Epithelial cell of esophagus (primary cell): ENCODE measurements at regions not wholly inside any gene's neighbourhood (a gene's known extent, or its start where the extent isn't known, plus 50 kb on each side); places are given as distances from the start of the nearest gene placed in this dataset.

Experiments used
- DNase-seq: peaks from one replicate; pipeline ENCODE4 v3.0.0; 2010; ENCODE audit warnings: low read depth
- H3K4me3 ChIP-seq: 2 replicates; pipeline ENCODE4 v1.5.1; 2011; ENCODE audit warnings: mild to moderate bottlenecking, low read length, control low read depth
- TF ChIP-seq, protein P1 (sequence below): IDR thresholded peaks from 2 replicates; pipeline ENCODE4 v1.5.1; 2011; ENCODE audit warnings: low read depth, mild to moderate bottlenecking, low read length, control low read depth, inconsistent platforms; ENCODE audit not compliant: insufficient read depth; ENCODE audit errors: missing control alignments

DNA sequence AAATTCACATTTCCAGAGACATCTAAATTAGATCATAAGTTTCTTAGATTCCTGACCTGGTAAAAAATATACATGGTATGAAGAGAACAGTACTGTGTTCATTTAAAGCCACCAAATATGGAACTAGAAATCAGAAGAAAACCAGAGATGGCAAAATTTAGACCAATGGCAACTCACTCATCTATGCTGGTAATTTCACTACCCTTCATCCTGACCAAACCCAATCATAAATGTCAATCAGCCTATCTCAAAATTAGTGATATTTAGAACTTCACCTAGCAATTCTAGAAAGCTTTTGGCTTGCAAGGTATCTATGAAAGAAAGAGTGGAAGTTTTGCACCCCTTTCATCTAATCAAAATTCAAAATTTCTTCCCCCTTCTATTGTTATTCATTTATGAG is 107.7 kb downstream of the NIBAN1 start:
- TF ChIP-seq, protein P1, sequence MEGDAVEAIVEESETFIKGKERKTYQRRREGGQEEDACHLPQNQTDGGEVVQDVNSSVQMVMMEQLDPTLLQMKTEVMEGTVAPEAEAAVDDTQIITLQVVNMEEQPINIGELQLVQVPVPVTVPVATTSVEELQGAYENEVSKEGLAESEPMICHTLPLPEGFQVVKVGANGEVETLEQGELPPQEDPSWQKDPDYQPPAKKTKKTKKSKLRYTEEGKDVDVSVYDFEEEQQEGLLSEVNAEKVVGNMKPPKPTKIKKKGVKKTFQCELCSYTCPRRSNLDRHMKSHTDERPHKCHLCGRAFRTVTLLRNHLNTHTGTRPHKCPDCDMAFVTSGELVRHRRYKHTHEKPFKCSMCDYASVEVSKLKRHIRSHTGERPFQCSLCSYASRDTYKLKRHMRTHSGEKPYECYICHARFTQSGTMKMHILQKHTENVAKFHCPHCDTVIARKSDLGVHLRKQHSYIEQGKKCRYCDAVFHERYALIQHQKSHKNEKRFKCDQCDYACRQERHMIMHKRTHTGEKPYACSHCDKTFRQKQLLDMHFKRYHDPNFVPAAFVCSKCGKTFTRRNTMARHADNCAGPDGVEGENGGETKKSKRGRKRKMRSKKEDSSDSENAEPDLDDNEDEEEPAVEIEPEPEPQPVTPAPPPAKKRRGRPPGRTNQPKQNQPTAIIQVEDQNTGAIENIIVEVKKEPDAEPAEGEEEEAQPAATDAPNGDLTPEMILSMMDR, result no peak
- H3K4me3 ChIP-seq, result no peak overlapping the region
- no peak for DNase-seq

DNA sequence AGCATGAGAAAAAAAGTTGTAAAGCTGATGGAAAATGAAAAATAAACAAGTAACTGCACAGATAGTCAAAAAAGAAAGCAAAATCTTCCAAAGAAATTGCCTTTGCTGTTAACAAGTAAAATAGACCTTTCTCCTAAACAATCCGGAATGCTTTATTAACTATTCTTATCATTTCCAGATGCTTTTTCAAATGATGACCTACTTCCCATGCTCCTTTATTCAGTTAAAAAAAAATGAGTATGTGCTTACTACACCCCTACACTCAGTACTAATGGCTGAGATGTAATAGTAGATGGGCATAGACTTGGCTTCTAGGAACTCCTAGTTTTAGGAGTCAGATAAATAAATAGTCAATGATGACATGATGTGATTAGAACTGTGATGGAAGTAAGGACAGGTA is 108.5 kb downstream of the NIBAN1 start:
- TF ChIP-seq, protein P1, result no peak
- DNase-seq, result no peak
- no peak overlapping the region for H3K4me3 ChIP-seq

DNA sequence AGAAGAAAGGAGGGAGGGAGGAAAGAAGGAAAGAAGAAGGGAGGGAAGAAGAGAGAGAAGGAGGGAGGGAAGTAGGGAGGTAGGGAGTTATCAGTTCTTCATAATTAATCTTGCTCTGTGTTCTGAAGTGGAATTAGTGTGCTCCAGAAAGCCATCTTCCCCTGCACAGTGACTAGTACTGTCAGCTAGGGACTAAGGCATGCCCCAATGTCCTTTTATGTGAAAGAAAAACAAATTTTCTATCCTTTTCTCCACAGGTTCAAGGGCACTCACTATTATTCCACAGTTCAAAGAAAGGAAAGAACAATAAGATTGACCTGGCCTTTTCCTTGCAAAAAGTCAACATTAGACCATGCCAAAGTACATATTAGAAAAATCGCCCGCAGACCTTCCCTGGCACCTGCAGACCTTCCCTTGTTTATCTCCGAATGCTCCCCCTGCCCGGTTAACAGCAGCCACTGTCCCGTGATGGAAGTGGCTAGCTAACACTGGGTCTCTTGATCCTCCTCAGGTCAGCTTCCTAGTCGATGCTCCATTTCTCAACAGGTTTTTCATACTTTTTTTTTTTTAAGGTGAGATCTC is 107.2 kb upstream of the EDEM3 start:
- H3K4me3 ChIP-seq, result no peak overlapping the region
- TF ChIP-seq, protein P1, result no peak
- no peak for DNase-seq

DNA sequence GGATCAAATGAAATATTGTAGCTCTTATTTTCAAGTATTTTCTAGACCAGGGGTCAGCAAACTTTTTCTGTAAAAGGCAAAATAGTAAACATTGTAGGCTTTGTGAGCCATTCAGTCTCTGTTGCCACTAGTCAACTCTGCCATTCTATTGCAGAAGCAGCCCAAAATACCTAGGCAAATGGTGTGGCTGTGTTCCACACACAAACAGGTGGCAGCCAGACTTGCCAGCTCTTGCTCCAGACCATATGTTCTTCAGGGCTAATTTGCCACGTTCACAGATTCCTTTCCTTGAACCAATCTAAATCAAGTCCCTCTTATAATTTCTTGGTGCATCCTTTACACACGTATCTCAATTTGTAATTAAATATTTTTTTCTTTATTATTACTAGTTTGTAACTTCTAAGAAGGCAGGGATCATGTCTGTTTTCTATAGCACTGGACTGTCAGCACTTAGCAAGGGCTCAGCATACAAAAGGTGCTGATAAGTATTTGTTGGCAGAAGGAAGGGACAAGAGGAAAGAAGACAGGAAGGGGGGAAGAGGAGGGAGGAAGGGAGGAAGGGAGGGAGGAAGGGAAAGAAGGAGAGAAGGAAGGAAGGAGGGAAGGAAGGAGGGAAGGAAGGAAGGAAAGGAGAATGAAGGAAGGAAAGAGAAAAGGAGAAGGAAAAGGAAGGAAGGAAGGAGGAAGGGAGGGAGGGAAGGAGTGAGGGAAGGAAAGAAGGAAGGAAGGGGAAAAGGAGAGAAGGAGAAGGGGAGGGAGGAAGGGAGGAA is 106.5 kb upstream of the EDEM3 start:
- TF ChIP-seq, protein P1, result no peak
- no peak for DNase-seq

DNA sequence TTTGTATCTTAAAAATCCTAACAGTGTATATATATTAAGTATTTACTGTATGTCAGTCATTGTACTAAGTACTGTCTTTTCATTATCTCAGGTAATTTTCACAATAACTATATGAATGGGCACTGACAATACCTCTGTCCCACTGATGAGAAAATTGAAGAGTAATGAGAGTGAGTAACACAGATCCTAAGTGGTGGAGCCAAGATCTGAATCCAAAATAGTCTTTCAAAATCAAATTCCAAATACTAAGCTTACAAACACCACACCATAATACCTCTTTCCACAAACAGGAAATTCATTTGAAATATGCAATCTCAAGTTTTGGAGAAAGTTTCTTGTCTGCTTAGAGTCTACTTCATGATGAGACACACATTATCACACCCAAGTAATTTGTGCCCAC is 105.9 kb upstream of the EDEM3 start:
- TF ChIP-seq, protein P1, result no peak
- no peak for DNase-seq
- no peak overlapping the region for H3K4me3 ChIP-seq

More for the DNA sequence above, 106.5 kb upstream of the EDEM3 start:
- H3K4me3 ChIP-seq, result no peak overlapping the region

DNA sequence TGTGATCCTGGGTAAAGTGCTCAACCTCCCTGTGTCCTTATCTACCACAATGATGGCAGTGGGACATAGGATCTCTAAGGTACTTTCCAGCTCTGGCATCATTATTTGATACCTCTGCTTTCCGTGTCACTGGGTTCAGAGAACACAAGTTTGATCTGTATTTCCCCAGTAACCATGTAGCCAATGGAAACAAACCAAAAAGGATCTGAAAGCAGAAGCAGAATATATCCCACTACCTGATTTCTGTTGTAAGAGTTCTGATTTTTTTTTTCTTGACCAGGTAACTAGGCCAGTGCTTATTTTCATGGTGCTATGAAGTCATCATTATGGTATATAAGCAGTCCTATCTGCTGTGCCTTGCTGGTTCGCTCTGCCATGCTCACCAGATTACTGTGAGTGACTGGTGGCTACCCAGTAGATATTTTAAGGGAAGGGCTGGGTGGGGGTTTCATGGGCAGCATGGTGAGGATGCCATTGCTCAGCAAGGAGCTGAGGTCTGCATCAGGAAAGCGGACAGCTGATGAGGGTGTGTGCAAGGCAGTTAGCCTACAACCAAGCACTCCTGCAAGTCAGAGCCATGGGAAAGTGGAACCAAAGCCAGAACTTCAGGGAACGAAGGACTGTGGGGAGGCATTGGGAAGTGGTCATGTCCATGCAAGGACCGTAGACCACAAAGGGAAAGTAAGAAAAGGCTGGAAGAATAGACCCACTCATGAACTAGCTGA is 104.9 kb upstream of the EDEM3 start:
- no peak for DNase-seq
- H3K4me3 ChIP-seq, result no peak overlapping the region
- TF ChIP-seq, protein P1, result no peak
